Activated T-helper 17 cell treated with anti-CD3 and anti-CD28 coated beads, Interleukin-2, amount 50 U/mL, for 72 hours (primary cell): ENCODE measurements at regions not wholly inside any gene's neighbourhood (a gene's known extent, or its start where the extent isn't known, plus 50 kb on each side); places are given as distances from the start of the nearest gene placed in this dataset.

Experiments used
- ATAC-seq: fragments of 150-1000 bp; cut with Tn5 transposase; replicated peaks from 2 replicates; pipeline ENCODE4 v1.10.0; 2021; ENCODE audit warnings: mild to moderate bottlenecking, moderate library complexity
- H3K27ac Mint-ChIP-seq: one replicate; pipeline ENCODE4 v1.8.0; 2022; ENCODE audit warnings: mixed read lengths
- H3K27me3 Mint-ChIP-seq: one replicate; pipeline ENCODE4 v1.8.0; 2022; ENCODE audit warnings: mixed read lengths
- H3K36me3 Mint-ChIP-seq: one replicate; pipeline ENCODE4 v1.8.0; 2022; ENCODE audit warnings: low read depth, mild to moderate bottlenecking, mixed read lengths
- H3K4me1 Mint-ChIP-seq: one replicate; pipeline ENCODE4 v1.8.0; 2022; ENCODE audit warnings: mixed read lengths
- H3K4me3 Mint-ChIP-seq: one replicate; pipeline ENCODE4 v1.8.0; 2022; ENCODE audit warnings: mild to moderate bottlenecking, mixed read lengths
- H3K9me3 Mint-ChIP-seq: one replicate; pipeline ENCODE4 v1.8.0; 2022; ENCODE audit warnings: mixed read lengths

DNA sequence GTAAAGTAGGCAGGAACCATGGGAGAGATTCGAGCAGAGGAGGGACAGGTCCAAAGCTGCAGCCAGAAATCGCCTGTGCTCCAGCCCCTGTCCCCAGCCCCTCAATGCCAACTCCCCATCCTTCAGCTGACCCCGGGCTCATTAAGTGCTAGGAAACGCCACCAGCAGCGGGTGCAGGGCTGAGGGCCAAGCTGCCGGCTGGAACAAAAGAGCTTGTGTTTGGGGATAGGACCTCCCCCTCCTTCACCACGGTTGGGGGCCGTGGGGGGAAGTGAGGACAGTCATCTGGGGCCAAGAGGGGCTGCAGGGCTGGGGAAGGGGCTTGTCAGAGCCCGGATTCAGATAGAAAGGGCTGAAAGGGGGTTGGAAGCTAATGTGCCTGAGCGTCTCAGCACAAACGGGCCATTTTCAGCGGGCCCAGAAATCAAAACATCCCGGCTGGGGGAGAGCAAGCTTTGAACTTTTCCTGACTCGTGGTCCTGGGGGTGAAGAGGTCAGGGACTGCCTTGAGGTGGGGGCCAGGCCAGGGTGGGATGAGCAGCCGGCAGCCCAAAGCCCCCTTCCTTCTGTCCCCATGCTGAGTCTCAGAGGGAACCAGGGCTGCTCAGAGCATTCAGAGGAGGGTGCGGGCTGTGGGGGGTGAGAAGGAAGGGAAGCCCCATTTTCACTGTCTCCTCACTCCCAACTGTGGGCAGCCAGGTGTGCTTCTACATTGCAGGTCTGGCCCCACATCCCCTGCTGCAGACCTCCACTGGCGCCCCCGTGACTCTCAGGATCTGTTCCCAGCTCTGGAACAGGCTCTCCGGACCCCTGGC, 69.4 kb upstream of the DAB2IP start:
- Mint-ChIP-seq H3K9me3 (no peaks in the 10 kb centered on the region), H3K27me3 (peaks cover 24% of the 10 kb centered on the region), H3K36me3 (no peaks in the 10 kb centered on the region), H3K27ac (no peak overlapping the region), H3K4me1 (no peaks in the 10 kb centered on the region), H3K4me3 (no peak overlapping the region)
- ATAC-seq: no peak

DNA sequence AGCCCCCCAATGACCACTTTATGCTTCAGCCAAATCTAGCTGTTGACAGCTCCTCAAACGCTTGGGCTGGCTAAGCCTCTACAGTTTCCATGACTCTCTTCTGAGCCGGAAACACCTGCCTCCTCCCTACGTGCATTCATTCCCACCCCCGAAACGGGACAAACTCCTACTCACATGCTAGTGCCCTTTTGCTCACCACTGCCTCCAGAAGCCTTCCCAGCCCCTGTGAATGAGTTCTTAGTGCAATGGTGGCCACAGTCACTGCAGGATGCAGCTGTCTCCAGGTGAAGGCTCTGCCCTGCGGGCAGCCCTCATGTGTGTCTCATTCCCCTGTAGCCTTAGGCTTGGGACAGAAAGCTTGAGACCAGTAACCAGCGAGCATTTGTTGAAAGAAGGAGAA, 68.8 kb upstream of the DAB2IP start:
- Mint-ChIP-seq H3K36me3 (no peaks in the 10 kb centered on the region), H3K27me3 (peaks cover 25% of the 10 kb centered on the region), H3K4me1 (no peaks in the 10 kb centered on the region), H3K9me3 (no peaks in the 10 kb centered on the region), H3K4me3 (no peak overlapping the region), H3K27ac (no peak overlapping the region)
- ATAC-seq: no peak

DNA sequence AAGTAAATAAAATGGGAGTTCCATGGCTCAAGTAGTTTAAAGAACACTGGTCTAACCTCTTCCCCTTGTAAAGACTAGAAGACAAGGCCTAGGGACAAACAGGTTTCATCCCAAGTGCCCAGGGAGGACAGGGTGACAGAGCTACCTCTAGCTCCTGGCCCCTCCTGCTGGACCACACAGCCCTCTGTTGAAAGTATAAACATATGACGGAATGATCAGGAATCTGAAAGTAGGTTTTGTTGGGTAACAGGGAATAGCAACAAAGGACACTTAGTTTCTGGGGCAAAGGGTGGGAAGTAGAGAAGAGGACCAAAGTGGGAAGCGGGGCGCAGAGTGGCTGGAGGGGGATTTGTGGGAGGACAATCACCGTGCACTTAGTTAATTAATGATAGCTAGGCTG, 67.0 kb upstream of the DAB2IP start:
- Mint-ChIP-seq H3K27ac (no peak overlapping the region), H3K4me3 (no peak overlapping the region), H3K9me3 (no peaks in the 10 kb centered on the region), H3K27me3 (peaks cover 34% of the 10 kb centered on the region), H3K4me1 (no peaks in the 10 kb centered on the region), H3K36me3 (no peaks in the 10 kb centered on the region)
- ATAC-seq: no peak

DNA sequence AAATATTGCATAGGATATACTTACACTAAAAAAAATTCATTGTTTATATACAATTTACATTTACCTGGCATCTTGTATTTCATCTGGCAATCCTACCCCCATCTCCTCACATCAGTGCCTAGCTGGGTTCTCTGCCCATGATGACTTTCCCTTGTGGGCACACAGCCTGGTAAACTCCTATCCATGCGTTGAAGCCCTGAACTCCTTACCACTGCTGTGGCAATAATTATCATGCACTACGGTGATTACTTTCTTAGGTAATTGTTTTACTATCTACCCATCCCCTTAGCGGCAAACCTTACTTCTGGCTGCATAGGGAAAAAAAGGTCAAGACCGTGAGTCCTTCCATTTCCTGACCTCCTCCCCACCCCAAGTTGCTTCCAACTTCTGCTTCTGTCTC, 63.6 kb upstream of the DAB2IP start:
- no peaks in the 10 kb centered on the region for H3K4me1 Mint-ChIP-seq
- H3K27ac Mint-ChIP-seq: no peak overlapping the region
- H3K9me3 Mint-ChIP-seq: no peaks in the 10 kb centered on the region
- peaks cover 42% of the 10 kb centered on the region for H3K27me3 Mint-ChIP-seq
- ATAC-seq: no peak
- no peaks in the 10 kb centered on the region for H3K36me3 Mint-ChIP-seq
- no peak overlapping the region for H3K4me3 Mint-ChIP-seq

DNA sequence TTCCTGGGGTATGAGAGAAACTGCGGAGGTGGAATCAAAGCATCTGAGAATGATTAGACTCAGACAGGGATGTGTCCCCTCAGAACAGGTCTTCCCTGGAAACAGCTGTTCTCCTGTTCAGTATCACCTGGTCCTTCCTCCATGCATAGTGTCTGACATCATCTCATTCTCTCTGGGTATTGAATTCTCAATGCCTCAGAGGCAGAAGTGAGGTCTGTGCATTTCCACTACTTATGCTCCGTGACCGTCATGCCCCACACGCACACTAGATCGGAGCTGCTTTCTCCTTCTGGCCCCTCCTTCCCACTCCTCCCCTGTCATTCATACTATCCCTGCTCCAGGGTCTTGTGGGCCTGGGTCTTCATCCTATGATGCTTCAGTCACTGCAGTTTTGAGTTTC, 61.4 kb upstream of the DAB2IP start:
- H3K27ac Mint-ChIP-seq: no peak overlapping the region
- H3K9me3 Mint-ChIP-seq: no peaks in the 10 kb centered on the region
- no peak for ATAC-seq
- no peaks in the 10 kb centered on the region for H3K36me3 Mint-ChIP-seq
- H3K4me1 Mint-ChIP-seq: no peaks in the 10 kb centered on the region
- H3K4me3 Mint-ChIP-seq: no peak overlapping the region
- peaks cover 42% of the 10 kb centered on the region for H3K27me3 Mint-ChIP-seq

DNA sequence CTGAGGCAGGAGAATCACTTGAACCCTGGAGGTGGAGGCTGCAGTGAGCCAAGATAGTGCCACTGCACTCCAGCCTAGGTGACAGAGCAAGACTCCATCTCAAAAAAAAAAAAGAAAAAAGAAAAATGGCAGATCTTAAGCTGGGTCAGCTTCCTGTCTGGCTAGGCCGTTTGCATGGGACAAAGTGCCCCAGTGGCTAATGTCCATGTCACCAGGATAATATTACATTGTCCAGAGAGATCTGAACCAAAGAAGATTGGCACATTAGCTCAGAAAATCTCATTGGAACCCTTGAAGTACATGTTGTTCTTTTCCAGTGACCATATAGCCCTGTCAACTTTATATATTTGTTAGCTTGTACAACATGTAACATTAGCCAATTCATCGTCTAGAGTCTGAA, 59.2 kb upstream of the DAB2IP start:
- Mint-ChIP-seq H3K27ac (no peak overlapping the region), H3K36me3 (peaks cover under 1% of the 10 kb centered on the region), H3K9me3 (no peaks in the 10 kb centered on the region), H3K4me1 (no peaks in the 10 kb centered on the region), H3K4me3 (no peak overlapping the region), H3K27me3 (peaks cover 40% of the 10 kb centered on the region)
- no peak for ATAC-seq

DNA sequence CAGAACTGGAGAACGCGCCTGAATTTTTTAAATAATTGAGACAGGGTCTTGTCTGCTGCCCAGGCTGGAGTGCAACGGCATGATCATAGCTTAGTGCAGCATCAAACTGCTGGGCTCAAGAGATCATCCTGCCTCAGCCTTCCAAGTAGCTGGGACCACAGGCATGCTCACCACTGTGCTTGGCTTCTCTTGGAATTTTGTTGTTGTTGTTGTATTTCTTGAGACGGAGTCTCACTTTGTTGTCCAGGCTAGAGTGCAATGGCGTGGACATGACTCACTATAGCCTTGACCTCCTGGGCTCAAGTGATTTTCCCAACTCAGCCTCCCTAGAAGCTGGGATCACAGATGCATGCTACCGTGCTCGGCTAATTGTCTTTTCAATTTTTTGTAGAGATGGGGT, 58.4 kb upstream of the DAB2IP start:
- Mint-ChIP-seq H3K4me1 (no peaks in the 10 kb centered on the region), H3K27me3 (peaks cover 42% of the 10 kb centered on the region)

DNA sequence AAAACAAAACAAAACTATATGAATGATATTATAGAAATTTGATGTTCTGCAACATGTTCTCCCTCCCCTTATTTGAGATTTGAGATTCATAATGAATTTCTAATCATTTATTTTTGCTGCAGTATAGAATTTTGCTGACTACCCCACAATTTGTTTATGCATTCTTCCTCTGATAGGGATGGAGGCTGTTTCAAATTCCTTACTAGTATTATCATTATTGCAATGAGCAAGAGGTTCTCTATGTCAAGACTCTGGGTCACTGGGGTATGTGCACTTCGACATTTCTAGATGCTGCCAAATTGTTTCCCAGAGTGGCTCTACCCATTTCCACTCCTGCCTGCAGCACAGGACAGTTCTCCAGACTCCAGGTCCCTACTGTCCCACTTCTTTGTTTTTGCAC, 54.9 kb upstream of the DAB2IP start:
- no peak for ATAC-seq
- Mint-ChIP-seq H3K9me3 (no peaks in the 10 kb centered on the region), H3K4me3 (no peak overlapping the region), H3K27me3 (peaks cover 43% of the 10 kb centered on the region), H3K4me1 (no peaks in the 10 kb centered on the region), H3K36me3 (peaks cover 6% of the 10 kb centered on the region), H3K27ac (no peak overlapping the region)

More for the DNA sequence above, 58.4 kb upstream of the DAB2IP start:
- Mint-ChIP-seq H3K36me3 (peaks cover 6% of the 10 kb centered on the region), H3K4me3 (no peak overlapping the region), H3K27ac (no peak overlapping the region), H3K9me3 (no peaks in the 10 kb centered on the region)
- no peak for ATAC-seq

DNA sequence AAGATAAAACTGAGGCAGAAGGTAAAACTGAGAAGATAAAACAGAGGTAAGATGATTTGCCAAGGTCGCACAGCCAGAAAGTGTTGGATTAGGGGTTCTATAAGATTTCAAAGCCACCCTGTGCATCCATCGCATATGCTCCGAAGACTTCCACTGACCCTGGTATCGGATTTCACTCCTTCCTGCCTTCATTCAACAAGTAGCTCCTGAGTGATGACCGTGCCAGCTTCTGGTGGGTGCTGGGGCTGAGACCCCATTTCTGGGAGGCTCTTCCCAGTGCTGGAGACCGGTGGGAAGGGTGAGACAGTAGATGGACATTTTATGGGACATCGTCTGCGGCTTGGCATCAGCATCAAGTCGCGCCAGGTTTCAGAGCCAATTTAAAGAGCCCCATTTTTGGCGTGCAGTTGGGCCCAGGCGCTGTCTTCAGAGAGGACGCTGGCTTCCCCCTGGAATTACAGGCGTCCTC, 53.7 kb upstream of the DAB2IP start:
- H3K9me3 Mint-ChIP-seq: no peaks in the 10 kb centered on the region
- peaks cover 6% of the 10 kb centered on the region for H3K36me3 Mint-ChIP-seq
- no peak for ATAC-seq
- H3K27me3 Mint-ChIP-seq: peaks cover 44% of the 10 kb centered on the region
- no peak overlapping the region for H3K27ac Mint-ChIP-seq
- no peak overlapping the region for H3K4me3 Mint-ChIP-seq
- H3K4me1 Mint-ChIP-seq: no peaks in the 10 kb centered on the region

DNA sequence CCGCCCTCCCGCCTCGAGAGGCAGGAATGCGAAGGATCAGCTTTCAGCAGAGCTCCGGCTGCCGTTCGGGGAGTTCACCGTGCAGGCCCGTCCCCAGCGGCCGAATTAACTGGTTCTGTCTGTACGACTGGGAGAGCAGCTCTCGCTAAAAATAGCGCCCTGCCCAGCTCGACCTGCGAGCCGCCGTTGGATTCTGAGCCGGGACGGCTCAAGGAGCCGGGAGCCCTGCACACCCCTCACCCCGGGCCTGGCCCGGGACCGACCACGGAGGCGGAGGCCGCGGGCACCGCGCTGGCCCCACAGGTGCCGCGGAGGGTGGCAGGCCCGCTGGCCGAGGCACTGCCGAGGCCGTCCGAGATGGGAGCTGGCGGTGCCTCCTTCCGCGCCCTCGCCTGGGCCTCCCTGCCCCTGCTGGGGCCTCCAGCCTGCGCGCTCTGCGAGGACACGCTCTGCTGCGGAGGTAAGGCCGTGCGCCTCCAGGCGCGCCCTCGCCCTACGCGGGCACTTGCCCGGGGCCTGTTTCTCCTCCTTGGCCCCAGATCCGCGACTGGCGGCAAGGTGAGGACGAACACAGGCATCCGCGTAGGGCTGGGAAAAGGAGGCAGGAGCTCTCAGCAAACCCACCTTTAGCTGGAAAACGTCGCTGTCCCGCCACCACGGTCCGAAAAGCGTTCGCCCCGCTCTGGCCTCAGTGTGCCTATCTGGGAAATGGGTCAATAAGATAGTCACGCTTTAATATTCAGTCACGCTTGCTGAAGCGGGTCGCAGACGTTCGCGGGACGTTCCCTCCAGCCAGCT, 53.1 kb upstream of the DAB2IP start:
- peaks cover 6% of the 10 kb centered on the region for H3K36me3 Mint-ChIP-seq
- H3K4me3 Mint-ChIP-seq: no peak overlapping the region
- H3K27me3 Mint-ChIP-seq: peaks cover 48% of the 10 kb centered on the region
- H3K27ac Mint-ChIP-seq: no peak overlapping the region
- H3K9me3 Mint-ChIP-seq: no peaks in the 10 kb centered on the region
- no peak for ATAC-seq
- H3K4me1 Mint-ChIP-seq: no peaks in the 10 kb centered on the region

DNA sequence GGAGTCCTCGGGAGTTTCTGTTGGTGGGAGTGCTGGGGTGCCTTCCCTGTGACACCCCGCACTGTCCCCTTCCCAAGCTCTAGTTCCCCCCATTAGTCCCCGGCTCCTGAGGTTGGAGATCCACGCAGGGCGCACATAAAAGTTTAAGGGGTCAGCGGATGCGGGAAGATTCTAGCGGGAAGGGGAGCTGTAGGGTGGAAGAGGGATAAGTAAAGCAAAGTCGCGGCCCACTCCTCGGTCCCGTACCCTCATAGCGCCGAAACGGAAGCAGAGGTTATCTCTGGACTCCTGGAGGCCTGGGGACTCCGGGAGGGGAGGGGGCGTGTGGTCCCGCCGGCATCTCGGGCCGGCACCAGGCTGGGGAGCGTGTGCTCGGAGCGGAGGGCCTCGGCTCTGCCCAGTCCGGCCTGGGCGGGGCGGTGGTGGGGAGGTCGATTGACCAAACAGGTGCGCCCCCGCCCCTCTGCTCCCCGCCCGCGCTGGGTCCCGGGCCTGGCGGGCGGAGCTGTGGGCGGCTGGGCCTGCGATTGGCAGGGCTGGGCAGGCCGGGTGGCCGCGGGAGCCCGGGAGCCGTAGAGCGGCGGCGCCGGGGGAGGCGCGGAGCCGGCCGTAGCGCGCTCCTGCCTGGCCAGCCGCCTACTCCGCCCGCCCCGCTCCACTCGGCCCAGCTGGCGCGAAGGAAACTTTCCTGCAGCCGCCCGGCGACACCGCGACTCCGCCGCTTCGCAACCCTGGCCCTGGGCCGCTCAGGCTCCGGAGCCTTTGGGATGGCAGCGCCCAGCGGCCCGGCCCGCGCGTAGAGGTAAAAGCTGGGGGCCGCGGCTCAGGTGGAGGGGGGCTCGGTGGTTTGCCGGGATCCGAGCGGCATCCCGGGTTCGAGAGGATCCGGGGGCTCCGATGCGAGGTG, 52.2 kb upstream of the DAB2IP start:
- no peak overlapping the region for H3K4me3 Mint-ChIP-seq
- no peak for ATAC-seq

DNA sequence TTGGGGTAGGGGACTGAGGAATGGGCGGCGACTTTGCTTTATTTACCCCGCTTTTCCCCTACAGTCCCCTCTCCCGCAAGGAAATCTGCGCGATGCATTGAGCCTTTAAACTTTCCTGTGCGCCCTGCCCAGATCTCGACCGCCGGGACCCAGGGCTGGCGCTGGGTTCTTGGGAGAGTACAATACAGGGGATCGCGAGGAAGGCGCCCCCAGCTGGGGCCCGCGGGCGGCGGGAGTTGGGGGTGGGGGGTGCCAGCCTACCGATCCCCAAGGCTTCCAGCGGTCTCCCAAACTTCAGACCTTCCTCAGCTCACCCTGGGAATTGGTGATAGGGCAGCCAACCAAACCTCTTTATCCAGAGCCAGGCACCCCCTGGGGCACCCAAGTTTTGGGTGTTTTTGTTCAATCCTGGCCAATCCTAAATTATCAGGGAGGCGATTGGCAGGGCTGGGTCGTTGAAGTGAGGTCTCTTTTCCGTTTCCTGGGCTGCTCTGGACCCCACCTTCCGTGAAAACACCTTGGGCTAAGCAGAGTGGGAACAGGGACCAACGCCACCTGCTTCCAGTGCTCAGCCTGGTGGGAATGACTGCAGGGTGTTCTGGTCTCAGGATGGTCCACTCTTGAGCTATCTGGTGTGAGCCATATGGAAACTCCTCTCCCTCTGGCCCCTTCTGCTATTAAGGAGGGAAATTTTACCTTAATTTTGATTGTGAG, 51.4 kb upstream of the DAB2IP start:
- H3K4me3 Mint-ChIP-seq: no peak overlapping the region
- no peak for ATAC-seq
- H3K27me3 Mint-ChIP-seq: peaks cover 54% of the 10 kb centered on the region
- H3K27ac Mint-ChIP-seq: no peak overlapping the region
- peaks cover 6% of the 10 kb centered on the region for H3K36me3 Mint-ChIP-seq
- H3K9me3 Mint-ChIP-seq: no peaks in the 10 kb centered on the region
- H3K4me1 Mint-ChIP-seq: no peaks in the 10 kb centered on the region

More for the DNA sequence above, 52.2 kb upstream of the DAB2IP start:
- Mint-ChIP-seq H3K27ac (no peak overlapping the region), H3K9me3 (no peaks in the 10 kb centered on the region), H3K27me3 (peaks cover 49% of the 10 kb centered on the region), H3K4me1 (no peaks in the 10 kb centered on the region), H3K36me3 (peaks cover 6% of the 10 kb centered on the region)

DNA sequence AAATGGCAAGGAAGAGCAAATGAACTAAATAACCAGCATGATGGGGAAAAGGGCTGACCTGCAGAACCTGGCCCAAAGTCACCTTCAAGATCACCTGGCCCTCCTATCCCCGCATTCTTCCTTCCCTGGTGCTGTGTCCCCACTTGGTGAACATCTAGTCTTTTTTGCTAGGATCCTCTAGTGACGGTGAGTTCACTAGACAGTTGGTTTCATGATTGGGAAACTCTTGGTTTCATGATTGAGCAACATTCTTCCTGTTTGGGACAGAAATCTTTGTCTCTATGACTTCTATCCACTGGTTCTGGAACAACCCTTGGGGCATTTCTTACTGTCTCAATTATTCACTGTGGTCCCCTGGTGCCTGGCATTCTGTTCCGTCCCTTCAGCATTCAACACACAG, 50.2 kb upstream of the DAB2IP start:
- Mint-ChIP-seq H3K4me1 (no peaks in the 10 kb centered on the region), H3K36me3 (peaks cover 6% of the 10 kb centered on the region), H3K9me3 (no peaks in the 10 kb centered on the region), H3K27me3 (peaks cover 57% of the 10 kb centered on the region), H3K4me3 (no peak overlapping the region), H3K27ac (no peak overlapping the region)
- ATAC-seq: no peak
